GM10266 (cell line): ENCODE measurements at regions not wholly inside any gene's neighbourhood (a gene's known extent, or its start where the extent isn't known, plus 50 kb on each side); places are given as distances from the start of the nearest gene placed in this dataset.

Source experiments
- DNase-seq: peaks from one replicate; pipeline ENCODE4 v3.0.0; 2012; ENCODE audit errors: extremely low spot score
- TF ChIP-seq, protein P1 (sequence below): IDR thresholded peaks from 2 replicates; pipeline ENCODE4 v1.5.1; 2012; ENCODE audit warnings: mild to moderate bottlenecking, low read depth; ENCODE audit not compliant: control insufficient read depth, insufficient read depth; ENCODE audit errors: missing control alignments

DNA sequence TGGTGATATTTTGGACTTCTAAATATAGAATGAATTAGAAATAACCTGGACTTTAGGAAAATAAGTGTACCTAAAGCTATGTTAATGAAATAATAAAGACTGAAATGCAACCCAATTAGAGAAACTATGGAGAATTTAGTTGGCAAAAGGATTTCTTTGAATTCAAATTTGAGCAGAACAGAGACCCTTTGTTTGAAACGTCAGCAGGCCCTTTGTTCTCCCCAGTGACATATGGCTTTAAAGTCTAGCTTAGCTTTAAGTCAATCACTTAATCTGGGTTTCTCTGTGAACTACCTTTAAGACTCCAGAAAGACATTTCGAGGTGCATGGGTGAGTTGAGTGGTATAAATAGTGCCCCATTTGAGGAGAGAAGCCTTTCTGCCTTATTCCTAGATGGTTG, 130.5 kb upstream of the CREB1 start:
- TF ChIP-seq, protein P1, sequence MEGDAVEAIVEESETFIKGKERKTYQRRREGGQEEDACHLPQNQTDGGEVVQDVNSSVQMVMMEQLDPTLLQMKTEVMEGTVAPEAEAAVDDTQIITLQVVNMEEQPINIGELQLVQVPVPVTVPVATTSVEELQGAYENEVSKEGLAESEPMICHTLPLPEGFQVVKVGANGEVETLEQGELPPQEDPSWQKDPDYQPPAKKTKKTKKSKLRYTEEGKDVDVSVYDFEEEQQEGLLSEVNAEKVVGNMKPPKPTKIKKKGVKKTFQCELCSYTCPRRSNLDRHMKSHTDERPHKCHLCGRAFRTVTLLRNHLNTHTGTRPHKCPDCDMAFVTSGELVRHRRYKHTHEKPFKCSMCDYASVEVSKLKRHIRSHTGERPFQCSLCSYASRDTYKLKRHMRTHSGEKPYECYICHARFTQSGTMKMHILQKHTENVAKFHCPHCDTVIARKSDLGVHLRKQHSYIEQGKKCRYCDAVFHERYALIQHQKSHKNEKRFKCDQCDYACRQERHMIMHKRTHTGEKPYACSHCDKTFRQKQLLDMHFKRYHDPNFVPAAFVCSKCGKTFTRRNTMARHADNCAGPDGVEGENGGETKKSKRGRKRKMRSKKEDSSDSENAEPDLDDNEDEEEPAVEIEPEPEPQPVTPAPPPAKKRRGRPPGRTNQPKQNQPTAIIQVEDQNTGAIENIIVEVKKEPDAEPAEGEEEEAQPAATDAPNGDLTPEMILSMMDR: no peak
- DNase-seq: no peak

DNA sequence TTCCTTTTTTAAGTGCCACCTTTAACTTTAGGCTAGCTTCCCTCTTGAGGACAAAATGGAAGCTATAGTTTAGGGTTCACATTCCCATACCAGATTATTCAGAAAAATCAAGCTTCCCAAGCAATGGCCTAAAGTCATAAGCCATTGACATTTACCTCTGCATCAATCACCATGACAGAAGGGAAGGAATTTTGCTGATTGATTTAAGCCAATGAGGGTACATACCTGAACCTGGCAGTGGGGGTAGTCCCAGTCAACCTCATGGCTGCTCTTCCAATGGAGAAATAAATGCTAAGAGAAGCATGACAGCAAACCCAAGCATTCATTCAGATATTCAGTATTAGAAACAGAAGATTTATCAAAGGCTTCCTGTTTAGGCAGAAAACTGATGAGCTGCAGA, 128.4 kb upstream of the CREB1 start:
- TF ChIP-seq, protein P1: no peak
- DNase-seq: no peak

DNA sequence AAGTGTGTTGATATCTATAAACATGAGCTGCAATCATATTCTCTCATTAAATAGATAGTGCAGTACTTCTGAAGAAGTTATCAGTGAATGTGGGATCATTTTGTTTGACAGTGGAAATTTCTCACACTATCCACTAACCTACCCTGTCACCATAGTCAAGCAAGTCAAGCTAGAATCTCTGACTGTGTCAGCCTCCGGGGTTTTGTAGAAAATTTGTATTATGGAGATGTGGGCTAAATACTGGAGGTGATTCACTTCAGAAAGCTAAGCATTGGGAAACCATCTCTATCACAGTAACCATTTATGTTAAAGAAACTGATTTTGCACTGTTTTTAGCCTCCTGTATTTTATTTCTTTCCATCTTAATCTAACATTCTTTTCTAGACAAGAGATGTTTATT, 126.6 kb upstream of the CREB1 start:
- TF ChIP-seq, protein P1: no peak
- DNase-seq: no peak

- TF ChIP-seq, protein P1: no peak
- no peak for DNase-seq
Observed at GRCh38 chr2:207403950-207404349, 125.8 kb upstream of the CREB1 start.

GRCh38 chr2:207405150-207405549, 124.6 kb upstream of the CREB1 start:
- TF ChIP-seq, protein P1: no peak
- no peak for DNase-seq

DNA sequence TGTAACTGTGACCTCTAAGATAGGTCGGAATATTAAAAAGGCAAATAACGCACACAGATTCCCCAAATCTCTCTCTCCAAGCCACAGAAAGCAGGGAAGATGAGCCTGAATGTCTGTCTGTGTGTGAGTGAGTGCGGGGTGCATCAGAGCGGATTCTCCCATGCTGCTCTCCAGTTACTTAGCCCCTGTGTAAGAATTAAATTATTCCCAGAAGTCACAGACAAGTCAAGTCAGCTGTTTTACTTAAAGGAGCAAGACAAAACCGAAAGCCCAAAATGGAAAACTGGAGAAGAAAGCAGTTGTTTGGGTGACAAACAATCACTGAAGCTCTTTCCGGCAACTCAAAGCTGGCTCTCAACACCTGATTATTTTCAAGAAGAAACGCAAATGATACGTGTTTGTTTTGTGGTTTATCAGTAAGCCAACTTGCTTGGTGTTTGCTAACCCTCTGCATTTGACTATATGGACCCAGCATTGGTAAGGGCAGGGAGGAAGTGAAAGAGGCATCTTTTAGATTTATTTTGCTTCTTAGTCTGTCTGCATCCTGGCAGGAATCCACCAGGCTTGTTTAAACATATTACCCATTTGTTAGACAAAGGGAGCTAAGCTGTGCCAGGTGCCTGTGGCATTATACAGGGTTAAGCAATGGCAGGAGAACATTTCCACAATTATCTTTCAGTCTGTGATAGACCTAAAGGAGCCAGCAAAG, 121.5 kb upstream of the CREB1 start:
- no peak for DNase-seq
- TF ChIP-seq, protein P1: no peak

GRCh38 chr2:207409517-207409916, 120.2 kb upstream of the CREB1 start:
- no peak for DNase-seq
- TF ChIP-seq, protein P1: no peak
